ENCODE measurements at regions not wholly inside any gene's neighbourhood (a gene's known extent, or its start where the extent isn't known, plus 50 kb on each side); places are given as distances from the start of the nearest gene placed in this dataset.

- no peak for DNase-seq (ENCODE audit: extremely low spot score, insufficient read length, low read depth)
- FAIRE-seq, result no peak
These were observed 527.4 kb downstream of the BMP2 start for GRCh38 chr20:7294816-7295360.

- FAIRE-seq (no peak), DNase-seq (ENCODE audit: extremely low spot score, insufficient read length, low read depth) (no peak)
These were observed 534.3 kb downstream of the BMP2 start for GRCh38 chr20:7301807-7302206.

- FAIRE-seq, result no peak
- no peak for DNase-seq (ENCODE audit: extremely low spot score, insufficient read length, low read depth)
These were observed 534.8 kb downstream of the BMP2 start for GRCh38 chr20:7302250-7302649.

GRCh38 chr20:7305976-7306375, 538.5 kb downstream of the BMP2 start:
- FAIRE-seq (no peak), DNase-seq (ENCODE audit: extremely low spot score, insufficient read length, low read depth) (no peak)

GRCh38 chr20:7308163-7308562, 540.7 kb downstream of the BMP2 start:
- FAIRE-seq, result no peak
- DNase-seq (ENCODE audit: extremely low spot score, insufficient read length, low read depth), result no peak

- DNase-seq (ENCODE audit: extremely low spot score, insufficient read length, low read depth), result no peak
These were observed 545.6 kb downstream of the BMP2 start for GRCh38 chr20:7313047-7313446.

GRCh38 chr20:7323957-7324356, 556.5 kb downstream of the BMP2 start:
- FAIRE-seq (no peak), DNase-seq (ENCODE audit: extremely low spot score, insufficient read length, low read depth) (no peak)

More at GRCh38 chr20:7313047-7313446, 545.6 kb downstream of the BMP2 start:
- no peak for FAIRE-seq

GRCh38 chr20:7327810-7328209, 560.3 kb downstream of the BMP2 start:
- FAIRE-seq (no peak), DNase-seq (ENCODE audit: extremely low spot score, insufficient read length, low read depth) (no peak)

GRCh38 chr20:7330850-7331249, 563.4 kb downstream of the BMP2 start:
- FAIRE-seq, result no peak
- DNase-seq (ENCODE audit: extremely low spot score, insufficient read length, low read depth), result no peak

GRCh38 chr20:7332169-7332568, 564.7 kb downstream of the BMP2 start:
- no peak for FAIRE-seq
- no peak for DNase-seq (ENCODE audit: extremely low spot score, insufficient read length, low read depth)

GRCh38 chr20:7333841-7334240, 566.4 kb downstream of the BMP2 start:
- FAIRE-seq, result no peak
- no peak for DNase-seq (ENCODE audit: extremely low spot score, insufficient read length, low read depth)

- DNase-seq (ENCODE audit: extremely low spot score, insufficient read length, low read depth), result no peak
These were observed 578.5 kb downstream of the BMP2 start for GRCh38 chr20:7346026-7346425.

GRCh38 chr20:7346562-7346961, 579.1 kb downstream of the BMP2 start:
- DNase-seq (ENCODE audit: extremely low spot score, insufficient read length, low read depth), result no peak
- no peak for FAIRE-seq

More at GRCh38 chr20:7346026-7346425, 578.5 kb downstream of the BMP2 start:
- no peak for FAIRE-seq

- DNase-seq (ENCODE audit: extremely low spot score, insufficient read length, low read depth) (no peak), FAIRE-seq (no peak)
These were observed 579.9 kb downstream of the BMP2 start for GRCh38 chr20:7347409-7347808.

GRCh38 chr20:7348253-7348652, 580.8 kb downstream of the BMP2 start:
- FAIRE-seq (no peak), DNase-seq (ENCODE audit: extremely low spot score, insufficient read length, low read depth) (no peak)

GRCh38 chr20:7352165-7352564, 584.7 kb downstream of the BMP2 start:
- no peak for DNase-seq (ENCODE audit: extremely low spot score, insufficient read length, low read depth)
- no peak for FAIRE-seq

- no peak for FAIRE-seq
- no peak for DNase-seq (ENCODE audit: extremely low spot score, insufficient read length, low read depth)
These were observed 585.2 kb downstream of the HAO1 start for GRCh38 chr20:7355051-7355450.

- DNase-seq (ENCODE audit: extremely low spot score, insufficient read length, low read depth) (no peak), FAIRE-seq (no peak)
These were observed 581.6 kb downstream of the HAO1 start for GRCh38 chr20:7358670-7359069.

GRCh38 chr20:7359739-7360138, 580.5 kb downstream of the HAO1 start:
- FAIRE-seq (no peak), DNase-seq (ENCODE audit: extremely low spot score, insufficient read length, low read depth) (no peak)

GRCh38 chr20:7361321-7361720, 578.9 kb downstream of the HAO1 start:
- DNase-seq (ENCODE audit: extremely low spot score, insufficient read length, low read depth) (no peak), FAIRE-seq (no peak)

GRCh38 chr20:7361931-7362330, 578.3 kb downstream of the HAO1 start:
- DNase-seq (ENCODE audit: extremely low spot score, insufficient read length, low read depth) (no peak), FAIRE-seq (no peak)

- DNase-seq (ENCODE audit: extremely low spot score, insufficient read length, low read depth), result no peak
These were observed 577.7 kb downstream of the HAO1 start for GRCh38 chr20:7362601-7363000.

GRCh38 chr20:7366189-7366588, 574.1 kb downstream of the HAO1 start:
- DNase-seq (ENCODE audit: extremely low spot score, insufficient read length, low read depth) (no peak), FAIRE-seq (no peak)

More at GRCh38 chr20:7362601-7363000, 577.7 kb downstream of the HAO1 start:
- FAIRE-seq, result no peak
